Thoracic aorta (tissue), 2 donors: ENCODE measurements at regions not wholly inside any gene's neighbourhood (a gene's known extent, or its start where the extent isn't known, plus 50 kb on each side); places are given as distances from the start of the nearest gene placed in this dataset.
"Not testable (repeated sequence)": the region's sequence is repeated elsewhere in the genome, so short reads cannot be mapped to it uniquely, and the experiment has no call there.

ENCODE experiments used
- ATAC-seq: fragments of 150-250 bp; one replicate; pipeline ENCODE4 v1.8.0; 2017; ENCODE audit warnings: low read depth; ENCODE audit not compliant: insufficient number of reproducible peaks, low FRiP score
- DNase-seq: peaks from one replicate; pipeline ENCODE4 v3.0.0-alpha.2; 2020; ENCODE audit warnings: low spot score
- H3K27ac ChIP-seq, 2 donors: fragments of 200-600 bp; sonication (generic); 1 replicate in 1 of 2; 2 replicates in 1 of 2; pipeline ENCODE4 v1.5.1; 2016; ENCODE audit warnings: mild to moderate bottlenecking in 2 of 2, moderate library complexity in 2 of 2
- H3K27me3 ChIP-seq: fragments of 200-600 bp; sonication (generic); replicated peaks from 2 replicates; pipeline ENCODE4 v1.6.0; 2016; ENCODE audit warnings: mild to moderate bottlenecking; ENCODE audit not compliant: insufficient read depth
- H3K36me3 ChIP-seq: fragments of 200-600 bp; sonication (generic); one replicate; pipeline ENCODE4 v1.5.1; 2016
- H3K4me1 ChIP-seq, 2 donors: fragments of 200-600 bp; sonication (generic); 1 replicate in 1 of 2; 2 replicates in 1 of 2; pipeline versions ENCODE4 v1.5.1 to v1.6.0; 2016; ENCODE audit warnings: low read depth in 2 of 2, mild to moderate bottlenecking in 1 of 2; ENCODE audit not compliant: control insufficient read depth in 1 of 2
- H3K4me3 ChIP-seq: fragments of 200-600 bp; sonication (generic); 2 replicates; pipeline ENCODE4 v1.5.1; 2016; ENCODE audit warnings: mild to moderate bottlenecking
- H3K9me3 ChIP-seq: fragments of 200-600 bp; sonication (generic); 2 replicates; pipeline ENCODE4 v1.5.1; 2016
- CTCF ChIP-seq: fragments of 200-600 bp; sonication (generic); IDR thresholded peaks from one replicate; pipeline ENCODE4 v1.5.1; 2019; ENCODE audit warnings: antibody characterized with exemption

- DNase-seq, result no peak
- ATAC-seq, result no peak
- Histone ChIP-seq H3K36me3 (no peaks in the 10 kb centered on the region), H3K4me1 (no peaks in the 10 kb centered on the region), H3K27ac (no peak overlapping the region), H3K9me3 (no peaks in the 10 kb centered on the region), H3K4me3 (no peak overlapping the region), H3K27me3 (no peaks in the 10 kb centered on the region)
- TF ChIP-seq CTCF, result no peak
These were observed 158.6 kb upstream of the DLX2 start for GRCh38 chr2:172261292-172261691.

GRCh38 chr2:172262486-172262885, 159.8 kb upstream of the DLX2 start:
- Histone ChIP-seq H3K27ac (no peak overlapping the region), H3K27me3 (no peaks in the 10 kb centered on the region), H3K4me1 (no peaks in the 10 kb centered on the region), H3K36me3 (no peaks in the 10 kb centered on the region), H3K9me3 (no peaks in the 10 kb centered on the region), H3K4me3 (no peak overlapping the region)
- DNase-seq (no peak), ATAC-seq (no peak)
- TF ChIP-seq CTCF, result no peak

- H3K36me3 ChIP-seq, H3K27me3 ChIP-seq, DNase-seq, ATAC-seq, H3K27ac ChIP-seq, H3K4me1 ChIP-seq, H3K4me3 ChIP-seq, H3K9me3 ChIP-seq: not testable (repeated sequence)
These were observed 162.1 kb upstream of the DLX2 start for GRCh38 chr2:172264820-172265219.

GRCh38 chr2:172269507-172270244, 157.7 kb upstream of the ITGA6 start:
- not testable (repeated sequence) for ATAC-seq, H3K27me3 ChIP-seq, H3K4me1 ChIP-seq, H3K27ac ChIP-seq, H3K9me3 ChIP-seq, H3K4me3 ChIP-seq, H3K36me3 ChIP-seq, DNase-seq

GRCh38 chr2:172270278-172271079, 156.9 kb upstream of the ITGA6 start:
- no peaks in the 10 kb centered on the region for H3K4me1 ChIP-seq
- ATAC-seq (no peak), DNase-seq (no peak)
- no peak overlapping the region for H3K4me3 ChIP-seq
- no peaks in the 10 kb centered on the region for H3K27me3 ChIP-seq
- no peaks in the 10 kb centered on the region for H3K9me3 ChIP-seq
- TF ChIP-seq CTCF, result no peak
- no peaks in the 10 kb centered on the region for H3K36me3 ChIP-seq
- H3K27ac ChIP-seq, result no peak overlapping the region

- H3K4me3 ChIP-seq, result no peak overlapping the region
- no peak for DNase-seq
- H3K9me3 ChIP-seq, result no peaks in the 10 kb centered on the region
- no peaks in the 10 kb centered on the region for H3K27me3 ChIP-seq
- no peaks in the 10 kb centered on the region for H3K36me3 ChIP-seq
- no peak overlapping the region for H3K27ac ChIP-seq
- no peaks in the 10 kb centered on the region for H3K4me1 ChIP-seq
- TF ChIP-seq CTCF, result no peak
- no peak for ATAC-seq
These were observed 153.3 kb upstream of the ITGA6 start for GRCh38 chr2:172273910-172274571.
